Breast epithelium (tissue), 4 donors: ENCODE measurements at regions not wholly inside any gene's neighbourhood (a gene's known extent, or its start where the extent isn't known, plus 50 kb on each side); places are given as distances from the start of the nearest gene placed in this dataset.

Experiments used
- DNase-seq, 2 donors: peaks; one replicate each; pipeline ENCODE4 v3.0.0-alpha.2; 2019; ENCODE audit warnings: low spot score in 2 of 2
- H3K27ac ChIP-seq, 2 donors: fragments of 200-600 bp; sonication (generic) in 1 of 2; one replicate each; pipeline ENCODE4 v1.5.1; 2016 to 2019; ENCODE audit warnings: mild to moderate bottlenecking in 1 of 2
- H3K27me3 ChIP-seq, 2 donors: fragments of 200-600 bp; sonication (generic) in 1 of 2; one replicate each; pipeline versions ENCODE4 v1.5.1 to v1.6.0; 2017 to 2019; ENCODE audit warnings: control low read depth in 1 of 2, mild to moderate bottlenecking in 1 of 2
- H3K36me3 ChIP-seq: fragments of 200-600 bp; one replicate; pipeline ENCODE4 v1.5.1; 2019
- H3K4me1 ChIP-seq, 2 donors: fragments of 200-600 bp; sonication (generic); one replicate each; pipeline ENCODE4 v1.5.1; 2016 to 2019; ENCODE audit warnings: control low read depth in 1 of 2
- H3K4me3 ChIP-seq, 3 donors: fragments of 200-600 bp; sonication (generic); 1 replicate in 2 of 3; 2 replicates in 1 of 3; pipeline ENCODE4 v1.5.1; 2016 to 2019; ENCODE audit warnings: mild to moderate bottlenecking in 3 of 3, moderate library complexity in 2 of 3
- H3K9me3 ChIP-seq, 2 donors: fragments of 200-600 bp; sonication (generic) in 1 of 2; one replicate each; pipeline ENCODE4 v1.5.1; 2016 to 2019; ENCODE audit warnings: control low read depth in 1 of 2
- POLR2A ChIP-seq: fragments of 450-650 bp; IDR thresholded peaks from one replicate; pipeline ENCODE4 v1.6.1; 2016; ENCODE audit warnings: antibody characterized with exemption, mild to moderate bottlenecking, moderate library complexity
- POLR2AphosphoS5 ChIP-seq, 3 donors: sonication (generic); formaldehyde crosslinking; IDR thresholded peaks; one replicate each; pipeline ENCODE4 v1.6.1; 2017; ENCODE audit warnings: antibody characterized with exemption in 3 of 3
- intact Hi-C: fragments of 100-400 bp; cut with DNase I; formaldehyde crosslinking; loops from one replicate; pipeline ENCODE4 v1.15.1; 2023; ENCODE audit warnings: low total_unique reads
- TF ChIP-seq, protein P1 (sequence below), 3 donors: fragments of 450-650 bp; IDR thresholded peaks; one replicate each; pipeline ENCODE4 v1.5.1; 2016 to 2017; ENCODE audit warnings: antibody characterized with exemption in 3 of 3, mild to moderate bottlenecking in 3 of 3, moderate library complexity in 3 of 3

- Histone ChIP-seq H3K27ac (no peak overlapping the region), H3K9me3 (no peaks in the 10 kb centered on the region), H3K4me1 (no peaks in the 10 kb centered on the region), H3K4me3 (no peak overlapping the region), H3K27me3 (peaks cover 0 to 5% of the 10 kb centered on the region in 2 donors), H3K36me3 (no peaks in the 10 kb centered on the region)
- TF ChIP-seq POLR2AphosphoS5 (IDR thresholded peaks at IDR 0.05) (no peak), POLR2A (no peak)
- TF ChIP-seq, protein P1, sequence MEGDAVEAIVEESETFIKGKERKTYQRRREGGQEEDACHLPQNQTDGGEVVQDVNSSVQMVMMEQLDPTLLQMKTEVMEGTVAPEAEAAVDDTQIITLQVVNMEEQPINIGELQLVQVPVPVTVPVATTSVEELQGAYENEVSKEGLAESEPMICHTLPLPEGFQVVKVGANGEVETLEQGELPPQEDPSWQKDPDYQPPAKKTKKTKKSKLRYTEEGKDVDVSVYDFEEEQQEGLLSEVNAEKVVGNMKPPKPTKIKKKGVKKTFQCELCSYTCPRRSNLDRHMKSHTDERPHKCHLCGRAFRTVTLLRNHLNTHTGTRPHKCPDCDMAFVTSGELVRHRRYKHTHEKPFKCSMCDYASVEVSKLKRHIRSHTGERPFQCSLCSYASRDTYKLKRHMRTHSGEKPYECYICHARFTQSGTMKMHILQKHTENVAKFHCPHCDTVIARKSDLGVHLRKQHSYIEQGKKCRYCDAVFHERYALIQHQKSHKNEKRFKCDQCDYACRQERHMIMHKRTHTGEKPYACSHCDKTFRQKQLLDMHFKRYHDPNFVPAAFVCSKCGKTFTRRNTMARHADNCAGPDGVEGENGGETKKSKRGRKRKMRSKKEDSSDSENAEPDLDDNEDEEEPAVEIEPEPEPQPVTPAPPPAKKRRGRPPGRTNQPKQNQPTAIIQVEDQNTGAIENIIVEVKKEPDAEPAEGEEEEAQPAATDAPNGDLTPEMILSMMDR (IDR thresholded peaks at IDR 0.05) = no peak
- intact Hi-C loops = no loop called here
- DNase-seq = no peak
Measured at GRCh38 chr2:118588850-118589249, 258.6 kb downstream of the EN1 start.

- TF ChIP-seq POLR2A (no peak), POLR2AphosphoS5 (IDR thresholded peaks at IDR 0.05) (no peak)
- TF ChIP-seq, protein P1 (IDR thresholded peaks at IDR 0.05) = no peak
- intact Hi-C loops = no loop called here
- no peak overlapping the region for H3K4me3 ChIP-seq
- no peak for DNase-seq
- peaks cover 0 to 5% of the 10 kb centered on the region in 2 donors for H3K27me3 ChIP-seq
- no peak overlapping the region for H3K27ac ChIP-seq
- H3K36me3 ChIP-seq = no peaks in the 10 kb centered on the region
- H3K4me1 ChIP-seq = no peaks in the 10 kb centered on the region
- no peaks in the 10 kb centered on the region for H3K9me3 ChIP-seq
Measured at GRCh38 chr2:118586312-118586711, 261.1 kb downstream of the EN1 start.

DNA sequence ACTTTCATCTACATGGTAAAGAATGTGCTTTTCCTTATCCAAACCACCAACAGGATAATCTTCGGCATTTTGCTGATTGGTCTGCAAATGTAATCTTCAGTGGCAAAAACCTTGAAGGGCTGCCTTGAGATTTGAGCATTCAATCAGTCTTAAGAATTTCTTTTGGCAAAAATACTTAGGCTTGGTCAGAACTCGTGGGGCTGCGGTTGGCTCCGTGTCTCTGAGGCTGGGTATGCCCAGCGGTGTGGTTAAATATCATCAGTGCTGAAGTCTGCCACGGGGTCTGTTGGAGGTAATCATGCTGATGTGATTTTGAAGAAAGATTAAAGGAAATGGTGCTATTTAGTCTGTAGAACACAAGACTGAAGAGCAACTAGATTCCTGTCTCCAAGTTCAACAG is 262.6 kb downstream of the EN1 start:
- no peaks in the 10 kb centered on the region for H3K4me1 ChIP-seq
- no peaks in the 10 kb centered on the region for H3K36me3 ChIP-seq
- no peak for TF ChIP-seq POLR2A
- no peak for TF ChIP-seq POLR2AphosphoS5 (IDR thresholded peaks at IDR 0.05)
- TF ChIP-seq, protein P1 (IDR thresholded peaks at IDR 0.05) = no peak
- intact Hi-C loops = no loop called here
- no peaks in the 10 kb centered on the region for H3K9me3 ChIP-seq
- peaks cover 0 to 5% of the 10 kb centered on the region in 2 donors for H3K27me3 ChIP-seq
- H3K27ac ChIP-seq = no peak overlapping the region
- H3K4me3 ChIP-seq = no peak overlapping the region
- no peak for DNase-seq

DNA sequence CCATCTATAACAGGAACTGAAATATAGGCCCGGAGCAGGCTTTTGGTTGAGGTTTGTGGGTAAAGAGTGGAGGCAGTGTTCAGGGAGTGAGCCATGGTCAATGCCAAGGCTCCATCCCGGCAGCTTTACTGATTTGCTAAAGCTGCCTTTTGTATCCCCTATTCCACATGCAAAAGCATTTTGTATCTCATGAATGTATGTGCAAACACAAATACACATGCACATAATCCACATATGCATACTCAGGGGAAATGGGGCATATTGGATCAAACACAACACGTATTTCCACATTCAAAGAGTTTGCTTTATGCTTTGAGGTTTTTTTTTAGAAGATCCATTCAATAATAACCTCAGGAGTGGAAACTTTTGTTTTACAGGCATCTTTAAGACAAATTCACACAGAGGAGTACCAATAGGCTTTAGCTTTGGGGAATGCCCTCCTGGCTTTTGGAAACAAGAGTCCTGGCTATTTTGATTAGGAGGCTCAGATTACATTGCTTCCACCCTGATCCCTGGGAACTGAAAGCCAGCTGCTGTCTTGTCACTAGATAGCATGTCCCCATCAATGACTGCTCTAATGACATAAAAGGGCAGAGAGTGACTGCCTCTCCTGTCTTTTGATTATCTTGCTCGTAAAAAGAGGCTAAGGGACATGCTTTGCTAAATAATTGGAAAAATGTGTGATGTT is 263.2 kb downstream of the EN1 start:
- no peaks in the 10 kb centered on the region for H3K36me3 ChIP-seq
- H3K4me1 ChIP-seq = no peaks in the 10 kb centered on the region
- DNase-seq = no peak
- H3K4me3 ChIP-seq = no peak overlapping the region
- intact Hi-C loops = no loop called here
- H3K27ac ChIP-seq = no peak overlapping the region
- TF ChIP-seq, protein P1 (IDR thresholded peaks at IDR 0.05) = no peak
- TF ChIP-seq POLR2A = no peak
- TF ChIP-seq POLR2AphosphoS5 (IDR thresholded peaks at IDR 0.05) = no peak
- H3K27me3 ChIP-seq = peaks cover 0 to 5% of the 10 kb centered on the region in 2 donors
- no peaks in the 10 kb centered on the region for H3K9me3 ChIP-seq

DNA sequence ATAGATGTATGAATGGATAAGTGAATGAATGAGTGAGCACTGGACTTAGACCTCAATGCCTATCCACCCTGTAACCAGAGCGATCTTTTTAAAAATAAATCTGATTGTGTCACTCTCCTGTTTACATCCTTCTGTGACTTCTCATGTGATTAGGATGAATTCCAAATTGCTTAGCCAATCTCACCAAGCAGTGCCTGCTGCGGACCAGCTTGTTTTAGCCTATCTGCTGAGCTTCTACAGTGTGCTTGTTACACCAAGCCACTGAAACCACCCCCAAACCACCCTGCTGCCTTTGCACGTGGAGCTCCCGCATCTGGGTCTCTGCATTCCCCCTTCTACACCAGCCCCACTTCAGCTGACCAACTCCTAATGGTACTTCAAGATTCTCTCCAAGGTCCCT is 265.4 kb downstream of the EN1 start:
- Histone ChIP-seq H3K4me3 (no peak overlapping the region), H3K27me3 (peaks cover 0 to 5% of the 10 kb centered on the region in 2 donors), H3K4me1 (no peaks in the 10 kb centered on the region), H3K27ac (no peak overlapping the region), H3K9me3 (no peaks in the 10 kb centered on the region), H3K36me3 (no peaks in the 10 kb centered on the region)
- intact Hi-C loops = no loop called here
- TF ChIP-seq, protein P1 (IDR thresholded peaks at IDR 0.05) = no peak
- TF ChIP-seq POLR2A (no peak), POLR2AphosphoS5 (IDR thresholded peaks at IDR 0.05) (no peak)
- DNase-seq = no peak
